Fibroblast of lung (primary cell): ENCODE measurements at regions not wholly inside any gene's neighbourhood (a gene's known extent, or its start where the extent isn't known, plus 50 kb on each side); places are given as distances from the start of the nearest gene placed in this dataset.

Experiments
- EZH2 ChIP-seq: IDR thresholded peaks from 2 replicates; pipeline ENCODE4 v1.5.1; 2012; ENCODE audit warnings: low read length, control low read depth, mild to moderate bottlenecking; ENCODE audit errors: missing control alignments
- TF ChIP-seq, protein P1 (sequence below), 2 donors: IDR thresholded peaks in 1 of 2; conservative IDR thresholded peaks in 1 of 2; 1 replicate in 1 of 2; 2 replicates in 1 of 2; pipeline ENCODE4 v1.5.1; 2011 to 2012; ENCODE audit warnings: low read length in 2 of 2, control low read depth in 1 of 2, inconsistent platforms in 1 of 2, low read depth in 1 of 2, mild to moderate bottlenecking in 1 of 2

DNA sequence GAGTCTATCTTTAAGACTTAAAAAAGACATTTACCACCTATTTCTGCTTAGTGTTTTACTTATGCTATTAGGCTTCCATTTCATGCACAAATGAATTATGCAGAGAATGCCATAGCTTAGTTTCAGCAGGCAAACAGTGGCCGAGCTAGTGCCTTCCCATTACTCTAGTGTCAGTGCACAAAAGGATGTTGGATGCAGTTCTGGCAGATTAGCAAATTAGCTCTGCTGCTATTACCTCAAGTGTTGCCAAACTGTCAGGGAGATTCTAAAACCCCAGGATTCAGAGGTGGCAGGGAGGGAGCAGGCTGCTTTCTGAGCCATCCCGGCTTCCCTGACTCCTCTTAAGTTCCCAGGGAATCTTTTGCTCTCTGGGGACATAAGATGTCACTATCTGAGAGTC lies 209.4 kb upstream of the NCAM1 start:
- TF ChIP-seq, protein P1, sequence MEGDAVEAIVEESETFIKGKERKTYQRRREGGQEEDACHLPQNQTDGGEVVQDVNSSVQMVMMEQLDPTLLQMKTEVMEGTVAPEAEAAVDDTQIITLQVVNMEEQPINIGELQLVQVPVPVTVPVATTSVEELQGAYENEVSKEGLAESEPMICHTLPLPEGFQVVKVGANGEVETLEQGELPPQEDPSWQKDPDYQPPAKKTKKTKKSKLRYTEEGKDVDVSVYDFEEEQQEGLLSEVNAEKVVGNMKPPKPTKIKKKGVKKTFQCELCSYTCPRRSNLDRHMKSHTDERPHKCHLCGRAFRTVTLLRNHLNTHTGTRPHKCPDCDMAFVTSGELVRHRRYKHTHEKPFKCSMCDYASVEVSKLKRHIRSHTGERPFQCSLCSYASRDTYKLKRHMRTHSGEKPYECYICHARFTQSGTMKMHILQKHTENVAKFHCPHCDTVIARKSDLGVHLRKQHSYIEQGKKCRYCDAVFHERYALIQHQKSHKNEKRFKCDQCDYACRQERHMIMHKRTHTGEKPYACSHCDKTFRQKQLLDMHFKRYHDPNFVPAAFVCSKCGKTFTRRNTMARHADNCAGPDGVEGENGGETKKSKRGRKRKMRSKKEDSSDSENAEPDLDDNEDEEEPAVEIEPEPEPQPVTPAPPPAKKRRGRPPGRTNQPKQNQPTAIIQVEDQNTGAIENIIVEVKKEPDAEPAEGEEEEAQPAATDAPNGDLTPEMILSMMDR (conservative IDR thresholded peaks at IDR 0.05 in 1 of 2, IDR thresholded peaks at IDR 0.05 in 1 of 2; ENCODE audit: low read depth in 1 of 2, low read length in 2 of 2): no peak
- TF ChIP-seq EZH2: no peak
